DND-41 (cell line): ENCODE measurements at regions not wholly inside any gene's neighbourhood (a gene's known extent, or its start where the extent isn't known, plus 50 kb on each side); places are given as distances from the start of the nearest gene placed in this dataset.
"Not testable (repeated sequence)": the region's sequence is repeated elsewhere in the genome, so short reads cannot be mapped to it uniquely, and the experiment has no call there.

Source experiments
- ATAC-seq: fragments of 200-7000 bp; cut with Tn5 transposase; 3 replicates; pipeline ENCODE4 v1.9.1; 2021; ENCODE audit warnings: low read depth; ENCODE audit not compliant: insufficient read depth
- DNase-seq: peaks from one replicate; pipeline ENCODE4 v3.0.0-alpha.2; 2020
- H2AFZ ChIP-seq: 2 replicates; pipeline ENCODE4 v1.6.0; 2012; ENCODE audit warnings: low read depth, low read length
- H3K27ac ChIP-seq: 2 replicates; pipeline ENCODE4 v1.5.1; 2012; ENCODE audit warnings: low read length, inconsistent platforms
- H3K27me3 ChIP-seq: fragments of 200-600 bp; sonication (generic); 2 replicates; pipeline ENCODE4 v1.6.0; 2012; ENCODE audit warnings: low read length, mild to moderate bottlenecking, inconsistent platforms; ENCODE audit not compliant: insufficient read depth, poor library complexity
- H3K36me3 ChIP-seq: 2 replicates; pipeline ENCODE4 v1.5.1; 2012; ENCODE audit warnings: low read length, inconsistent platforms; ENCODE audit not compliant: insufficient read depth
- H3K4me1 ChIP-seq: 2 replicates; pipeline ENCODE4 v1.5.1; 2012; ENCODE audit warnings: mild to moderate bottlenecking, low read length; ENCODE audit not compliant: insufficient read depth
- H3K4me2 ChIP-seq: 2 replicates; pipeline ENCODE4 v1.6.0; 2012; ENCODE audit warnings: mild to moderate bottlenecking, moderate library complexity, low read length, inconsistent platforms; ENCODE audit not compliant: insufficient read depth
- H3K4me3 ChIP-seq, 2 experiments: fragments of 200-600 bp in 1 of 2; shearing (Covaris generic) in 1 of 2; 2 replicates each; pipeline ENCODE4 v1.5.1; 2012 to 2016; ENCODE audit warnings: inconsistent platforms in 2 of 2, low read length in 2 of 2, mild to moderate bottlenecking in 2 of 2, low read depth in 1 of 2, moderate library complexity in 1 of 2
- H3K79me2 ChIP-seq: 2 replicates; pipeline ENCODE4 v1.6.0; 2012; ENCODE audit warnings: low read length, inconsistent platforms; ENCODE audit not compliant: insufficient read depth
- H3K9ac ChIP-seq: 2 replicates; pipeline ENCODE4 v1.6.0; 2012; ENCODE audit warnings: low read depth, mild to moderate bottlenecking, inconsistent platforms, low read length, moderate library complexity
- H3K9me3 ChIP-seq: 2 replicates; pipeline ENCODE4 v1.5.1; 2012; ENCODE audit warnings: low read length, moderate library complexity, mild to moderate bottlenecking, inconsistent platforms; ENCODE audit not compliant: insufficient read depth, severe bottlenecking
- H4K20me1 ChIP-seq: 2 replicates; pipeline ENCODE4 v1.6.0; 2012; ENCODE audit warnings: low read length; ENCODE audit not compliant: insufficient read depth
- CTCF ChIP-seq: IDR thresholded peaks from 2 replicates; pipeline ENCODE4 v1.5.1; 2012; ENCODE audit warnings: borderline replicate concordance, low read length, moderate library complexity, mild to moderate bottlenecking; ENCODE audit not compliant: poor library complexity, severe bottlenecking; ENCODE audit errors: extremely low read depth
- EZH2 ChIP-seq: IDR thresholded peaks from 3 replicates; pipeline ENCODE4 v1.6.1; 2012; ENCODE audit warnings: borderline replicate concordance, low read depth, mild to moderate bottlenecking, moderate library complexity, low read length, inconsistent platforms; ENCODE audit not compliant: severe bottlenecking

GRCh38 chr11:115981104-115981481, 476.9 kb upstream of the CADM1 start:
- Histone ChIP-seq H3K4me2 (no peak overlapping the region), H3K4me1 (no peaks in the 10 kb centered on the region), H3K27me3 (peaks cover 4% of the 10 kb centered on the region), H2AFZ (no peak overlapping the region), H3K27ac (no peak overlapping the region), H3K9me3 (no peaks in the 10 kb centered on the region), H3K79me2 (no peaks in the 10 kb centered on the region), H3K4me3 (no peak overlapping the region), H3K36me3 (no peaks in the 10 kb centered on the region), H3K9ac (no peak overlapping the region), H4K20me1 (no peaks in the 10 kb centered on the region)
- TF ChIP-seq CTCF = no peak
- TF ChIP-seq EZH2 = no peak
- ATAC-seq = no peak
- DNase-seq = no peak

GRCh38 chr11:115980337-115981103, 476.3 kb upstream of the CADM1 start:
- ATAC-seq = no peak
- no peak overlapping the region for H3K4me3 ChIP-seq
- no peak overlapping the region for H2AFZ ChIP-seq
- H3K9ac ChIP-seq = no peak overlapping the region
- H4K20me1 ChIP-seq = no peaks in the 10 kb centered on the region
- TF ChIP-seq CTCF (no peak), EZH2 (no peak)
- H3K27ac ChIP-seq = no peak overlapping the region
- H3K79me2 ChIP-seq = no peaks in the 10 kb centered on the region
- no peaks in the 10 kb centered on the region for H3K4me1 ChIP-seq
- no peaks in the 10 kb centered on the region for H3K36me3 ChIP-seq
- peaks cover 4% of the 10 kb centered on the region for H3K27me3 ChIP-seq
- no peak for DNase-seq
- H3K4me2 ChIP-seq = no peak overlapping the region
- no peaks in the 10 kb centered on the region for H3K9me3 ChIP-seq

- ATAC-seq = no peak
- Histone ChIP-seq H4K20me1 (no peaks in the 10 kb centered on the region), H3K4me3 (no peak overlapping the region), H3K27ac (no peak overlapping the region), H3K27me3 (no peaks in the 10 kb centered on the region), H3K36me3 (no peaks in the 10 kb centered on the region), H3K9me3 (no peaks in the 10 kb centered on the region), H3K4me1 (no peaks in the 10 kb centered on the region), H3K79me2 (no peaks in the 10 kb centered on the region), H2AFZ (no peak overlapping the region), H3K9ac (no peak overlapping the region), H3K4me2 (no peak overlapping the region)
- DNase-seq = no peak
- no peak for TF ChIP-seq CTCF
- no peak for TF ChIP-seq EZH2
Measured at GRCh38 chr11:115974703-115975102, 470.5 kb upstream of the CADM1 start.

- not testable (repeated sequence) for H3K4me2 ChIP-seq, H3K9ac ChIP-seq, H4K20me1 ChIP-seq, H3K27ac ChIP-seq, ATAC-seq, H3K36me3 ChIP-seq, H3K79me2 ChIP-seq, H3K4me1 ChIP-seq, H2AFZ ChIP-seq, H3K9me3 ChIP-seq, H3K4me3 ChIP-seq, H3K27me3 ChIP-seq, DNase-seq
Measured at GRCh38 chr11:115967203-115967602, 463.0 kb upstream of the CADM1 start.
